HepG2 (cell line): ENCODE measurements at regions not wholly inside any gene's neighbourhood (a gene's known extent, or its start where the extent isn't known, plus 50 kb on each side); places are given as distances from the start of the nearest gene placed in this dataset.

Source experiments
- FOXP1 ChIP-seq, 2 experiments: fragments of 450-650 bp in 1 of 2; IDR thresholded peaks; 2 replicates each; pipeline ENCODE4 v1.6.1; 2017 to 2018; ENCODE audit warnings: antibody characterized with exemption in 1 of 2
- HHEX ChIP-seq: IDR thresholded peaks from 2 replicates; pipeline ENCODE4 v1.6.1; 2016; ENCODE audit warnings: control low read depth
- HNF4A ChIP-seq: sonication (generic); formaldehyde crosslinking; IDR thresholded peaks from 2 replicates; pipeline ENCODE4 v1.4.0; 2020; ENCODE audit warnings: missing genetic modification reagents
- HNRNPK ChIP-seq: fragments of 200-400 bp; formaldehyde crosslinking; IDR thresholded peaks from 2 replicates; pipeline ENCODE4 v1.6.1; 2018; ENCODE audit warnings: low read length, low read depth, moderate library complexity, mild to moderate bottlenecking; ENCODE audit not compliant: poor library complexity, severe bottlenecking
- HOXA9 ChIP-seq: sonication (generic); formaldehyde crosslinking; IDR thresholded peaks from 2 replicates; pipeline ENCODE4 v1.8.1; 2022; ENCODE audit warnings: missing genetic modification reagents, mild to moderate bottlenecking, moderate library complexity, borderline replicate concordance
- KDM3A ChIP-seq: IDR thresholded peaks from 2 replicates; pipeline ENCODE4 v1.6.1; 2018; ENCODE audit warnings: low read depth, missing compliant biosample characterization
- KMT2A ChIP-seq: sonication (generic); formaldehyde crosslinking; IDR thresholded peaks from 2 replicates; pipeline ENCODE4 v1.4.0; 2020; ENCODE audit warnings: missing genetic modification reagents
- MAFK ChIP-seq, 2 experiments: IDR thresholded peaks in 1 of 2; conservative IDR thresholded peaks in 1 of 2; 2 replicates each; pipeline ENCODE4 v1.6.1; 2011; ENCODE audit warnings: improper control_type of control experiment in 2 of 2, low read length in 2 of 2
- NR1H2 ChIP-seq: sonication (generic); formaldehyde crosslinking; IDR thresholded peaks from 2 replicates; pipeline ENCODE4 v1.8.1; 2022; ENCODE audit warnings: low read depth, missing genetic modification reagents, borderline replicate concordance
- POGZ ChIP-seq: sonication (generic); formaldehyde crosslinking; IDR thresholded peaks from 2 replicates; pipeline ENCODE4 v1.4.0; 2020; ENCODE audit warnings: mild to moderate bottlenecking, missing genetic modification reagents
- SIX4 ChIP-seq: sonication (generic); formaldehyde crosslinking; IDR thresholded peaks from 2 replicates; pipeline ENCODE4 v1.4.0; 2020; ENCODE audit warnings: missing genetic modification reagents
- TBL1XR1 ChIP-seq: fragments of 150-350 bp; IDR thresholded peaks from 2 replicates; pipeline ENCODE4 v1.6.1; 2014; ENCODE audit warnings: borderline replicate concordance, low read length; ENCODE audit not compliant: partially characterized antibody
- WIZ ChIP-seq: sonication (generic); formaldehyde crosslinking; IDR thresholded peaks from 2 replicates; pipeline ENCODE4 v1.5.1; 2020; ENCODE audit warnings: mild to moderate bottlenecking, missing genetic modification reagents
- ZBTB20 ChIP-seq: sonication (generic); formaldehyde crosslinking; IDR thresholded peaks from 2 replicates; pipeline ENCODE4 v1.8.1; 2023; ENCODE audit warnings: missing genetic modification reagents, low read depth, mild to moderate bottlenecking, borderline replicate concordance
- ZKSCAN8 ChIP-seq: IDR thresholded peaks from 2 replicates; pipeline ENCODE4 v1.6.1; 2016; ENCODE audit warnings: borderline replicate concordance, missing genetic modification reagents, missing compliant biosample characterization
- ZNF12 ChIP-seq: sonication (generic); formaldehyde crosslinking; IDR thresholded peaks from 2 replicates; pipeline ENCODE4 v1.5.0; 2020; ENCODE audit warnings: missing genetic modification reagents
- ZNF430 ChIP-seq: sonication (generic); formaldehyde crosslinking; IDR thresholded peaks from 2 replicates; pipeline ENCODE4 v1.9.0; 2021; ENCODE audit warnings: mild to moderate bottlenecking, missing genetic modification reagents
- ZNF747 ChIP-seq: sonication (generic); formaldehyde crosslinking; IDR thresholded peaks from 2 replicates; pipeline ENCODE4 v1.8.1; 2023; ENCODE audit warnings: missing genetic modification reagents, mild to moderate bottlenecking, borderline replicate concordance
- ZSCAN22 ChIP-seq: sonication (generic); formaldehyde crosslinking; IDR thresholded peaks from 2 replicates; pipeline ENCODE4 v1.4.0; 2020; ENCODE audit warnings: mild to moderate bottlenecking, missing genetic modification reagents
- TF ChIP-seq, protein P1 (sequence below): sonication (generic); formaldehyde crosslinking; IDR thresholded peaks from 2 replicates; pipeline ENCODE4 v1.4.0; 2020; ENCODE audit warnings: missing genetic modification reagents, borderline replicate concordance
- TF ChIP-seq, protein P2 (sequence below): sonication (generic); formaldehyde crosslinking; conservative IDR thresholded peaks from 2 replicates; pipeline ENCODE4 v1.8.0; 2022; ENCODE audit warnings: low read depth, missing genetic modification reagents
- TF ChIP-seq, protein P3 (sequence below): sonication (generic); formaldehyde crosslinking; IDR thresholded peaks from 2 replicates; pipeline ENCODE4 v1.4.0; 2020; ENCODE audit warnings: missing genetic modification reagents, borderline replicate concordance
- TF ChIP-seq, protein P4 (sequence below): sonication (generic); formaldehyde crosslinking; IDR thresholded peaks from 2 replicates; pipeline ENCODE4 v1.8.0; 2022; ENCODE audit warnings: mild to moderate bottlenecking, missing genetic modification reagents; ENCODE audit not compliant: insufficient replicate concordance

DNA sequence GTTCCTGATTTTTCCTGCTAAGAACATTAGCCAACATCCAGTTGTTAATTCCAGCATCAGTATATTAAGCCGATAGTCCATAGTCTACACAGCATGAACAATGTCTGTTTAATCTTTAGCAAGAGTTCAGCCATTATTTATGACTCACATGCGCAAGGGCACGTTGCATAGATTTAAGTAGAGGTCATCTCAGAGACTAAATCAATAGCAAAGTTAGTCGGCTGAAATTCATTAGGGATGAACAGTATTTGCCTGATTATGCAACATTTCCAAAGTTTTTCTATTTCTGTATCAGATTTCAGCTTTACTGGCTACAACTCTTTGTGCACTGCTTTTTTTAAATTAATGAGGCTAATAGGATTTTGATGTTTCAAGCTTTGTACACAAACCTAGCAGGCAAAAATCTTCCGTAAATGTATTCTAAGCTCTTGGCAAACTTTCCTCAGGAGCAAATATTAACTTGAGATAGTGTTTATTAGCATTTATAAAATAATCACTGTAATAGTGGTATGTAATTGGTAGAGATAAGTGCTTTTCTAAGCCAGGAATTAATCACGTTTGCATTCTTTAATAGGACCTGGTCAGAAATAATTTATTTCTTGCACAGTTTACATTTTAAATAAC, 578.7 kb upstream of the ID2 start (continued):
- TF ChIP-seq ZNF12 (CRISPR knock-in tag) (peak; percentile 75), HHEX (peak; percentile 76; the same call in 1 of the 2 replicates), ZKSCAN8 (peak; percentile 92), ZNF747 (CRISPR knock-in tag) (peak; percentile 81; the same call in 1 of the 2 replicates), NR1H2 (CRISPR knock-in tag) (no peak), POGZ (CRISPR knock-in tag) (peak; percentile 93), KDM3A (CRISPR knock-in tag) (peak; percentile 78), SIX4 (CRISPR knock-in tag) (peak; percentile 98), ZSCAN22 (no peak), TBL1XR1 (peak; percentile 93), WIZ (CRISPR knock-in tag) (no peak; the same call in 1 of the 2 replicates), KMT2A (CRISPR knock-in tag) (peak; percentile 42; the same call in 1 of the 2 replicates), FOXP1 (IDR thresholded peaks at IDR 0.05) (no peak), FOXP1 (CRISPR knock-in tag; IDR thresholded peaks at IDR 0.05) (peak; percentile 87), HNRNPK (no peak), HNF4A (CRISPR knock-in tag) (peak; percentile 96), ZNF430 (no peak; the same call in none of the 2 replicates), ZBTB20 (peak; percentile 98; the same call in 1 of the 2 replicates), MAFK (conservative IDR thresholded peaks at IDR 0.05 in 1 of 2, IDR thresholded peaks at IDR 0.05 in 1 of 2; ENCODE audit: low read length in 2 of 2) (0 out of 4 replicates have a peak, but pooled peaks of 1 of the 2 experiments have one; percentile 15), HOXA9 (CRISPR knock-in tag) (no peak)
- TF ChIP-seq, protein P1, sequence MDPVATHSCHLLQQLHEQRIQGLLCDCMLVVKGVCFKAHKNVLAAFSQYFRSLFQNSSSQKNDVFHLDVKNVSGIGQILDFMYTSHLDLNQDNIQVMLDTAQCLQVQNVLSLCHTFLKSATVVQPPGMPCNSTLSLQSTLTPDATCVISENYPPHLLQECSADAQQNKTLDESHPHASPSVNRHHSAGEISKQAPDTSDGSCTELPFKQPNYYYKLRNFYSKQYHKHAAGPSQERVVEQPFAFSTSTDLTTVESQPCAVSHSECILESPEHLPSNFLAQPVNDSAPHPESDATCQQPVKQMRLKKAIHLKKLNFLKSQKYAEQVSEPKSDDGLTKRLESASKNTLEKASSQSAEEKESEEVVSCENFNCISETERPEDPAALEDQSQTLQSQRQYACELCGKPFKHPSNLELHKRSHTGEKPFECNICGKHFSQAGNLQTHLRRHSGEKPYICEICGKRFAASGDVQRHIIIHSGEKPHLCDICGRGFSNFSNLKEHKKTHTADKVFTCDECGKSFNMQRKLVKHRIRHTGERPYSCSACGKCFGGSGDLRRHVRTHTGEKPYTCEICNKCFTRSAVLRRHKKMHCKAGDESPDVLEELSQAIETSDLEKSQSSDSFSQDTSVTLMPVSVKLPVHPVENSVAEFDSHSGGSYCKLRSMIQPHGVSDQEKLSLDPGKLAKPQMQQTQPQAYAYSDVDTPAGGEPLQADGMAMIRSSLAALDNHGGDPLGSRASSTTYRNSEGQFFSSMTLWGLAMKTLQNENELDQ (CRISPR knock-in tag), result no peak
- TF ChIP-seq, protein P2, sequence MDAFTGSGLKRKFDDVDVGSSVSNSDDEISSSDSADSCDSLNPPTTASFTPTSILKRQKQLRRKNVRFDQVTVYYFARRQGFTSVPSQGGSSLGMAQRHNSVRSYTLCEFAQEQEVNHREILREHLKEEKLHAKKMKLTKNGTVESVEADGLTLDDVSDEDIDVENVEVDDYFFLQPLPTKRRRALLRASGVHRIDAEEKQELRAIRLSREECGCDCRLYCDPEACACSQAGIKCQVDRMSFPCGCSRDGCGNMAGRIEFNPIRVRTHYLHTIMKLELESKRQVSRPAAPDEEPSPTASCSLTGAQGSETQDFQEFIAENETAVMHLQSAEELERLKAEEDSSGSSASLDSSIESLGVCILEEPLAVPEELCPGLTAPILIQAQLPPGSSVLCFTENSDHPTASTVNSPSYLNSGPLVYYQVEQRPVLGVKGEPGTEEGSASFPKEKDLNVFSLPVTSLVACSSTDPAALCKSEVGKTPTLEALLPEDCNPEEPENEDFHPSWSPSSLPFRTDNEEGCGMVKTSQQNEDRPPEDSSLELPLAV (CRISPR knock-in tag), result no peak
- TF ChIP-seq, protein P3, sequence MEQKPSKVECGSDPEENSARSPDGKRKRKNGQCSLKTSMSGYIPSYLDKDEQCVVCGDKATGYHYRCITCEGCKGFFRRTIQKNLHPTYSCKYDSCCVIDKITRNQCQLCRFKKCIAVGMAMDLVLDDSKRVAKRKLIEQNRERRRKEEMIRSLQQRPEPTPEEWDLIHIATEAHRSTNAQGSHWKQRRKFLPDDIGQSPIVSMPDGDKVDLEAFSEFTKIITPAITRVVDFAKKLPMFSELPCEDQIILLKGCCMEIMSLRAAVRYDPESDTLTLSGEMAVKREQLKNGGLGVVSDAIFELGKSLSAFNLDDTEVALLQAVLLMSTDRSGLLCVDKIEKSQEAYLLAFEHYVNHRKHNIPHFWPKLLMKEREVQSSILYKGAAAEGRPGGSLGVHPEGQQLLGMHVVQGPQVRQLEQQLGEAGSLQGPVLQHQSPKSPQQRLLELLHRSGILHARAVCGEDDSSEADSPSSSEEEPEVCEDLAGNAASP, result peak; percentile 95
- TF ChIP-seq, protein P4, sequence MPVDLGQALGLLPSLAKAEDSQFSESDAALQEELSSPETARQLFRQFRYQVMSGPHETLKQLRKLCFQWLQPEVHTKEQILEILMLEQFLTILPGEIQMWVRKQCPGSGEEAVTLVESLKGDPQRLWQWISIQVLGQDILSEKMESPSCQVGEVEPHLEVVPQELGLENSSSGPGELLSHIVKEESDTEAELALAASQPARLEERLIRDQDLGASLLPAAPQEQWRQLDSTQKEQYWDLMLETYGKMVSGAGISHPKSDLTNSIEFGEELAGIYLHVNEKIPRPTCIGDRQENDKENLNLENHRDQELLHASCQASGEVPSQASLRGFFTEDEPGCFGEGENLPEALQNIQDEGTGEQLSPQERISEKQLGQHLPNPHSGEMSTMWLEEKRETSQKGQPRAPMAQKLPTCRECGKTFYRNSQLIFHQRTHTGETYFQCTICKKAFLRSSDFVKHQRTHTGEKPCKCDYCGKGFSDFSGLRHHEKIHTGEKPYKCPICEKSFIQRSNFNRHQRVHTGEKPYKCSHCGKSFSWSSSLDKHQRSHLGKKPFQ (CRISPR knock-in tag), result peak; percentile 54
